HL-60 (cell line): ENCODE measurements at regions not wholly inside any gene's neighbourhood (a gene's known extent, or its start where the extent isn't known, plus 50 kb on each side); places are given as distances from the start of the nearest gene placed in this dataset.

Source experiments
- CTCF ChIP-seq: IDR thresholded peaks from one replicate; pipeline ENCODE4 v1.5.1; 2011; ENCODE audit warnings: low read length, control low read depth, inconsistent platforms; ENCODE audit not compliant: insufficient read depth
- GABPA ChIP-seq: IDR thresholded peaks from 2 replicates; pipeline ENCODE4 v1.6.1; 2012; ENCODE audit warnings: low read depth
- POLR2AphosphoS5 ChIP-seq: IDR thresholded peaks from 2 replicates; pipeline ENCODE4 v1.6.1; 2012; ENCODE audit warnings: low read depth
- SPI1 ChIP-seq: IDR thresholded peaks from 2 replicates; pipeline ENCODE4 v1.6.1; 2012; ENCODE audit warnings: low read depth, mild to moderate bottlenecking, borderline replicate concordance
- TF ChIP-seq, protein P1 (sequence below): IDR thresholded peaks from 2 replicates; pipeline ENCODE4 v1.6.1; 2012; ENCODE audit warnings: low read depth; ENCODE audit not compliant: insufficient replicate concordance

GRCh38 chr1:229007701-229008100, 263.2 kb upstream of the RAB4A start:
- no peak for TF ChIP-seq CTCF
- no peak for TF ChIP-seq POLR2AphosphoS5
- TF ChIP-seq, protein P1, sequence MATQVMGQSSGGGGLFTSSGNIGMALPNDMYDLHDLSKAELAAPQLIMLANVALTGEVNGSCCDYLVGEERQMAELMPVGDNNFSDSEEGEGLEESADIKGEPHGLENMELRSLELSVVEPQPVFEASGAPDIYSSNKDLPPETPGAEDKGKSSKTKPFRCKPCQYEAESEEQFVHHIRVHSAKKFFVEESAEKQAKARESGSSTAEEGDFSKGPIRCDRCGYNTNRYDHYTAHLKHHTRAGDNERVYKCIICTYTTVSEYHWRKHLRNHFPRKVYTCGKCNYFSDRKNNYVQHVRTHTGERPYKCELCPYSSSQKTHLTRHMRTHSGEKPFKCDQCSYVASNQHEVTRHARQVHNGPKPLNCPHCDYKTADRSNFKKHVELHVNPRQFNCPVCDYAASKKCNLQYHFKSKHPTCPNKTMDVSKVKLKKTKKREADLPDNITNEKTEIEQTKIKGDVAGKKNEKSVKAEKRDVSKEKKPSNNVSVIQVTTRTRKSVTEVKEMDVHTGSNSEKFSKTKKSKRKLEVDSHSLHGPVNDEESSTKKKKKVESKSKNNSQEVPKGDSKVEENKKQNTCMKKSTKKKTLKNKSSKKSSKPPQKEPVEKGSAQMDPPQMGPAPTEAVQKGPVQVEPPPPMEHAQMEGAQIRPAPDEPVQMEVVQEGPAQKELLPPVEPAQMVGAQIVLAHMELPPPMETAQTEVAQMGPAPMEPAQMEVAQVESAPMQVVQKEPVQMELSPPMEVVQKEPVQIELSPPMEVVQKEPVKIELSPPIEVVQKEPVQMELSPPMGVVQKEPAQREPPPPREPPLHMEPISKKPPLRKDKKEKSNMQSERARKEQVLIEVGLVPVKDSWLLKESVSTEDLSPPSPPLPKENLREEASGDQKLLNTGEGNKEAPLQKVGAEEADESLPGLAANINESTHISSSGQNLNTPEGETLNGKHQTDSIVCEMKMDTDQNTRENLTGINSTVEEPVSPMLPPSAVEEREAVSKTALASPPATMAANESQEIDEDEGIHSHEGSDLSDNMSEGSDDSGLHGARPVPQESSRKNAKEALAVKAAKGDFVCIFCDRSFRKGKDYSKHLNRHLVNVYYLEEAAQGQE: no peak
- no peak for TF ChIP-seq GABPA
- TF ChIP-seq SPI1: no peak
